GM19395 (cell line): ENCODE measurements at regions not wholly inside any gene's neighbourhood (a gene's known extent, or its start where the extent isn't known, plus 50 kb on each side); places are given as distances from the start of the nearest gene placed in this dataset.
"Not testable (repeated sequence)": the region's sequence is repeated elsewhere in the genome, so short reads cannot be mapped to it uniquely, and the experiment has no call there.

Source experiments
- ATAC-seq: cut with Tn5 transposase; IDR thresholded peaks from one replicate; pipeline ENCODE4 v1.9.1; 2021; ENCODE audit warnings: mild to moderate bottlenecking, moderate library complexity; ENCODE audit not compliant: unreplicated experiment

DNA sequence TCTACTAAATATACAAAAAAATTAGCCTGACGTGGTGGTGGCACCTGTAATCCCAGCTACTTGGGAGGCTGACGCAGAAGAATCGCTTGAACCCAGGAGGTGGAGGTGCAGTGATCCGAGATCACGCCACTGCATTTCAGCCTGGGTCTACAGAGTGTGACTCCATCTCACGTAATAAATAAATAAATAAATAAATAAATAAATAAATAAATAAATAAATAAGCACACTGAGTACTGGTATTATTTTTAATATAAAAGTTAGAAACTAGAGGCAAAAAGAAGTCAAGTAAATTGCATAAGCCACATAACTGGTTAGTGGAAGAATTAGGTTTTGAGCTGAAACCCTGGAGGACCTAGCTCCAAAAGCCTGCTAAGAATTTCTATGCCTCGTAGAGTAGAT is 1262.7 kb upstream of the PABPC4L start:
- no peak for ATAC-seq

DNA sequence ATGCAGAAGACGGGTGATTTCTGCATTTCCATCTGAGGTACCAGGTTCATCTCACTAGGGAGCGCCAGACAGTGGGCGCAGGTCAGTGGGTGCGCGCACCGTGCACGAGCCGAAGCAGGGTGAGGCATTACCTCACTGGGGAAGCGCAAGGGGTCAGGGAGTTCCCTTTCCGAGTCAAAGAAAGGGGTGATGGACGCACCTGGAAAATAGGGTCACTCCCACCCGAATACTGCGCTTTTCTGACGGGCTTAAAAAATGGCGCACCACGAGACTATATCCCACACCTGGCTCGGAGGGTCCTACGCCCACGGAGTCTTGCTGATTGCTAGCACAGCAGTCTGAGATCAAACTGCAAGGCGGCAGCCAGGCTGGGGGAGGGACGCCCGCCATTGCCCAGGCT is 1246.0 kb upstream of the PABPC4L start:
- ATAC-seq, result not testable (repeated sequence)

DNA sequence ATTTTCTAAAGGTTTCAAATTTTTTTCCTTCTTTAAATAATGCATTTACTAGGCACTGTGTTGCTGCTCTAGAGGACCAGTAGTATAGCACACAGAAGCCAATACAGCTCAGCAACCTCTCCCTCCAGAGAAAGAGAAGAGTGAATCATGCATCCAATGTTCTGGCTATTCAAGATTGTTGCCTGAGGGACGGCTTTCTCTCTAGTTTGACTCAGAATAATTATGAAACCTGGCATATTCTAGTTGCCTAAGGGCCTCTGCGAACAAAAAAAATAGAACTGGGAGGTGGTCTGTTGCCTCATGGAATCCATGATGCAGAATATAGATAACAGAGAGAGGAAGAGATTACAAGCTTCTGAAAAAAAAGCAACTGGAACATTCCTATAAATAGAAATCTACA is 1233.3 kb upstream of the PABPC4L start:
- no peak for ATAC-seq

DNA sequence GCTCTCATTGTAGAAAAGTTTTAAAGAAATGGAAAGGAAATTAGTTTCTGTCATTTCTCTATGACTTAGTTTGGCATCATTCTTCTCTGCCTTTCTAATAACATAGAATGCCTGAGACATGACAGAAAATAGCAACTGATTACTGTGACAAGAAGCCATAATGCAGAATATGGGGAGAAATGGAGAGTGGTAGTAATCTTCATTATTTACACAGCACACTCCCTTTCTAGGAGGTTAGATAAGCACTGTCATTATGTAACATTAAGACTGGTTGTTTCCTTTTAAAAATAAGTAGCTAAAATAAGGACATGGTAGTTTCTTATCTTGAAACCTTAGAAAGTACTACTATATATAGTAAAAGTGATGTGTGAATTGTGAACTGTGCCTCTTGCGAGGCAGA is 1227.9 kb upstream of the PABPC4L start:
- ATAC-seq, result no peak

DNA sequence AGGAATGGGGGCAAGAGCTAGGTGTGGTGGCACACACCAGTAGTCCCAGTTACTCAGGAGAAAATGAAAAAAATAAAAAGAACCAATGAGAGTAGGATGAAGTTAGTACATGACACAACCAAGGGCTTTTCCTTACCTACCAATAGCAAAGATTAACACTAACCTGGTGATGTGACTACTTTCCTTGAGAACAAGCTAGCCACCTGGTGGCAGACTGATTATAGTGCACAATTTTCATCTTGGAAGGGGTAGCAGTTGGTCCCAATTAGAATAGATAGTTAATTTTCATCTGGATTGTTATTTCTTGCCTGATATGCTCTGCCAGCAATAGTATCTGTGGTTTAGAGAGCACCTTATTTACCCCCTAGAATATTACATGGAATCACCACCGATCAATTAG is 1216.8 kb upstream of the PABPC4L start:
- ATAC-seq, result no peak

DNA sequence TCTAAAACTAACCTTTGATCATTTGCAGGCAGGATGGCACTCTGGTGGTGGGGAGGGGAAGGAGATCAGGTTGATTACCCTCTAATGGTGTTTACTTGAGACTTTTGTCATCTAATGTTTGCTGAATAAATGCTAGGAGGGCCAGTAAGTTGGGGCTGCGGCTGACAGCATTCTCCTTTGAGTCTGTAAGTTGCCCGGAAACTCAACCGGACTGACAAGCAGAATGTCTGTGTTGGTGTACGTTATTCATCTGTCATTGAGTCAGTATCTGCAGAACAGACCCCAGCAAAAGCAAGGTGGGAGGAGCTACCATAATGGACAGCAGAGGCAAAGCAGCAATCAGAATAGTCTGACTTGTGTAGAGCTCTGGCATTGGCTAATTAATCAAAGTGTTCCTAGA is 1210.6 kb upstream of the PABPC4L start:
- no peak for ATAC-seq

DNA sequence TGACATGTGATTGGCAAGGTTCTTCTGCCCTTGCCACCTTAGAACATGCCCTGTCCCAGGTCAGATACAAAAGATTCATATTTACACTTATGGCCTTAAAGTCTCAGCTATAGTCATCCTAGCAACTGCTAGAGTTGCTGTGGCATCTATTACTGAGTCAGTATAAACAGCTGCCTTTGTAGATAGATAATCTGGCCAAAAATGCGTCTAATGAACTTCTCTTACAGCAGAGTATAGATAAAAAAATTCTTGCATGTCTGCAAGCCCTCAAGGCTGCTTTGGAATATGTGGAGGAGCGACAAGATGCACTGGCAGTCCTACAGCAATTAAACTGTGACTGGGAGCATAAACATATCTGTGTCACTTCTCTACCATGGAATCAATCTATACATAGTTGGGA is 1209.7 kb upstream of the PABPC4L start:
- no peak for ATAC-seq

DNA sequence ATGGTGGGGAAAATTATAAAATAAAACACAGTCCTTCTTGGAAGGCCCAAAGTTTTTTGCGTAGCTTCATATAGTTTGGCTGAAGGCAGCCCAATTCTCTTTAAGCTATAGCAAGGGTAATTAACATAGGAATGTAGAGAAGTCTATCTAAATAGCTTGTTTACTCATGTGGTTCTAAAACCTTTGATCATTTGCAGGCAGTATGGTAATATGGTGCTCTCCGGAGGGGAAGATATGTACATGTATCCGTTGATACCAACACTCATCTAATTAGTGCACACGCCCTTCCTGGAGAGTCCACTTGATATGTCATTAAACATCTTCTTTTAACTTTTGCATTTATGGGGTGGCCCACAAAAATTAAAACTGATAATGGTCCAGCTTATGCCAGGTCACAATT is 1207.7 kb upstream of the PABPC4L start:
- ATAC-seq, result not testable (repeated sequence)

DNA sequence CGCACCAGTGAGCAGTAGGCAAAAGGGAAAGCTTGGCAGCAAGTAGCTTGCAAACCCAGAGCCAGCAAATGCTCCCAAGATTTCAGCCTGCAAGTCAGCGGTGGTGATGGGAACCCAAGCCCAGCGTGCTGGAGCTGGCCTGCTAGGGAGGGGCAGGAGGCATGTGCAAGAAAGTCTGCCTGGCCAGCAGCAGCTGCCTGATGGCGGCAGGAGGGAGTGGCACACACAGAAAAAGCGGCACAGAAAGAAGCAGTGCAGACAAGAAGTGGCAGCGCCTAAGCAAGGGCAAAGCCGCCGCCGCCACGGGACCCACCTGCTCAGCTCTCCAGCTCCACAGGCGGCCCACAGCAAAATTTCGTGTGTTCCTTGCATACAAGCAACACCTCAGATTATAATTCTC is 1206.5 kb upstream of the PABPC4L start:
- ATAC-seq, result no peak

DNA sequence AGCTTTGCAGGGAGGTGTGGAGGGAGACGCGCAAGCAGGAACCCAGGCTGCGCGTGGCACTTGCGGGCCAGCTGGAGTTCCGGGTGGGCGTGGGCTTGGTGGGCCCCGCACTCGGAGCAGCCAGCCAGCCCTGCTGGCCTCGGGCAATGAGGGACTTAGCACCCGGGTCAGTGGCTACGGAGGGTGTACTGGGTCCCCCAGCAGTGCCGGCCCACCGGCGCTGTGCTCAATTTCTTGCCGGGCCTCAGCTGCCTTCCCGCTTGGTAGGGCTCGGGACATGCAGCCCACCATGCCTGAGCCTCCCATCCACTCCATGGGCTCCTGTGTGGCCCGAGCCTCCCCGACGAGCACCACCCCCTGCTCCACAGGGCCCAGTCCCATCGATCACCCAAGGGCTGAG is 1205.0 kb upstream of the PABPC4L start:
- not testable (repeated sequence) for ATAC-seq

DNA sequence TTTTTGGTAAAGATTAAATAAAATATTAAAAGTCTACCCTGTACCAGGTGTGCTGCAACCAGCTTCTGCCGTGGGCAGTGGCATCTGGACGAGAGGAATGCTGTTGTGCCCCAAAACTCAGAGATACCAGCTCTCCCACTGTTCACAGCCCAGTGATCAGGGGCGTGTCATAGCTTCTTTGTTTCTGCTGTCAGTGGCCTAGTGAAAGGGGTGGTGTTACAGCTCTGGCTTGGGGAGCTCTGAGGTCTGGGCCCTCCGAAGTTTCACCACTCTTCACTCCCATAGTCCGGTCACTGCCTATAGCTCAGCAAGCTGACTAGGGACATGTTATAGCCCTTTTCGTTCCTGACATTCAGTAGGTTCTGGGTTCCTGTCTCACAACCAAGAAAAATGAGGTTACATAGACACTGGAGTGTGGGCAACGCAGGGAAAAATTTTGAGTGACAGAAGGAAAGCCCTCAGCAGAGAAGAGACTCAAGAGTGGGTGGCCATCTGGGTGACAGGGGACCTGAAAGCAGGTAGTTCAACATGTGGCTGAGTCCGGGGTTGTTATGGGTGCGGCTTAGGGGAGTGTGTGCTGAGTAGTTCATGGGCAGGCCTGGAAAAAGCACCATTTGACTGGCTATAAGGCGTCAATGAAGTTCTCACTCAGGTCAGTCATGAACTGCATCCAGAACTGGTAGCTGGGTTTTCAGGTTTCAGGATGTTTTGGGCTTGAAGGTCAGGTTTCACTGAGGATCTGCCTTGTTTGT is 1184.4 kb upstream of the PABPC4L start:
- ATAC-seq, result no peak

DNA sequence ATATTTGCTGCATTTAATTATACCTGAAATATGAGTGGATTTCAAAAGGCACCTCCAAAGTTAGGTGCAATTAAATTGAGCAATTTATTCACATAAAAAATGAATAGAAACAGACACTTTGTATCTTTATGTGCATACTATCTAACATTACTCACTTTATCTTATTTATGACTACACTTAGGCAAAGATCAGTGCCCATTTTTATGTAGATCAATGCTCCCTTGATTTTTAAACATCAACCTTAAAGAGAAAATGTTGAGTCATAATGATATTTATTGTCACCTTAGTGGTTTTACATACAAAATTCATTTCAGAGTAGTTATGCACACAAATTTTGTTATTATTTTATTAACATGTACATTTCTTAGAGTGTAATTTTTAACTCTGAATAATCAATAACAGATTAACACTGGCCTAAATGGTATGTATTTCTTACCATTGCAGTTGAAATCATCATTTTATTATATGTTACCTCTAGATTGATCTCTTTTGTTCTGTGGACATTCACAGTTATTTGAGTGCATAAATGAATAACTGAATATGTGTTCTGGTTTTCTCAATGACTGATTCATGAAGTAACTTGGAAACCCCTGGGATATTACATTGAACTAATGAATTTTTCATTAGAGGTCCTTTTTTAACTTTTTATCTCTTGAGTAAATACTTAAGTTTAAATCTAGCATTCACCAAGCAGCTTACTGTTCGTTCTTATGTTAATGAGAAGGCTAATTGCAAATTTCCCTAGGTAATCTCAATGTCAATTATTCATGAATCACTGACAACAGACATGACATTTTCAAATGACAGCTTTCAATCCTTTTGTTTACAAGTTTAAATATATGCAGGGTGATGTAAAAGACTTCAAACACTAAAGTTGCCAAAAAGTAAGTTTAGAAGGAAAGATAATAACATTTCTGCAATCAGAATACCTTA is 1182.0 kb upstream of the PABPC4L start:
- ATAC-seq, result no peak

DNA sequence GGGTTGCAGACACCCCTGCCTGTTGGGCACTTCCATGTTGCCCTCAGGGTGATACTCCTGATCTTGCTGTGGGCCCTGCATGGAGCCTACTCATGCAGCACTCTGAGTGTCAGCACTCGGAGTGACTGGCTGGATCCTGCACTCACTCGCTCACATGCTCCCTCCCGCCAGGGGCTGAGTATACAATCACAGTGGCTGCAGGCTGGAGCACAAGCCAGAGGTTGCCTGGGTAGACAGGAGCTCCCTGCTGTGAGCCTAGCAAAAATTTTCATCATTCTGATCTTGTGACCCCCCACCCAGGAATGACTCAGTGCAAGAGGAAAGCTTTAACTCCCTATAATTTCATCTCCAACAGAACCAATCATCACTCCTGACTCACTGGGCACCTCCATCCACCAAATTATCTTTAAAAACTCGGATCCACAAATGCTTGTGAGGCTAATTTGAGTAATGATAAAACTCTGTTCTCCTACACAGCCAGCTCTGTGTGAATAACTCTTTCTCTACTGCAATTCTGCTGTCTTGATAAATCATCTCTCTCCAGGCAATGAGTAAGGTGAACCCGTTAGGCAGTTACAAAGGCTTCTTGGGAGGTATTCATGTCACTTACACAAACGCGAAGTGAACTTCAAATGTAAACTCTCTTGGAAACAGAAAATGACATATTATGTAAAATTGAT is 1180.8 kb upstream of the PABPC4L start:
- ATAC-seq, result no peak

DNA sequence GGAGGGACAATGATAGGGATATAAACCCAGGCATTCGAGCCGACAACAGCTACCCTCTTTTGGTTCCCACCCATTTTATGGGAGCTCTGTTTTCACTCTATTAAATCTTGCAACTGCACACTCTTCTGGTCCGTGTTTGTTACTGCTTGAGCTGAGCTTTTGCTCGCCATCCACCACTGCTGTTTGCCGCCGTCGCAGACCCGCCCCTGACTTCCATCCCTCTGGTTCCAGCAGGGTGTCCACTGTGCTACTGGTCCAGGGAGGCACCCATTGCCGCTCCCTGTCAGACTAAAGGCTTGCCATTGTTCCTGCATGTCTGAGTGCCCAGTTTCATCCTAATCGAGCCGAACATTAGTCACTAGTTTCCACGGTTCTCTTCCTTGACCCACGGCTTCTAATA is 1170.5 kb upstream of the PABPC4L start:
- no peak for ATAC-seq

DNA sequence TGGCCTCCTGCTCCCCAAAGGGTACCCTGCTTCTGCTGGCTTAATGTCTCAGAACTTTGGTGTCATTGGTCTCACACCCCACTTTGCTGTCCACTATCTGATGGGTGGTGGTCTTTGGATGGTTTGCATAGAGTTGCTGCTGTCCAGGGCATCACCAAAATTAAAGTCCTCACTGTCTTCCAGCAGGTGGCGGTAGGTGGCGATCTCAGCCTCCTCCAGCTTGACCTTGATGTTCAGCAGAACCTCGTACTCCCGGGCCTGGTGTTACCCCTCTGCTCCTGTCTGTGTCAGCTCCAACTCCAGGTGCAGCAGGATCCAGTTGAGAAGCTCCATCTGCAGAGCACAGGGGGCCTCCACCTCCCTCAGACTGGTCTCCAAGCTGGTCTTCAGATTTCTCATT is 1169.5 kb upstream of the PABPC4L start:
- no peak for ATAC-seq

DNA sequence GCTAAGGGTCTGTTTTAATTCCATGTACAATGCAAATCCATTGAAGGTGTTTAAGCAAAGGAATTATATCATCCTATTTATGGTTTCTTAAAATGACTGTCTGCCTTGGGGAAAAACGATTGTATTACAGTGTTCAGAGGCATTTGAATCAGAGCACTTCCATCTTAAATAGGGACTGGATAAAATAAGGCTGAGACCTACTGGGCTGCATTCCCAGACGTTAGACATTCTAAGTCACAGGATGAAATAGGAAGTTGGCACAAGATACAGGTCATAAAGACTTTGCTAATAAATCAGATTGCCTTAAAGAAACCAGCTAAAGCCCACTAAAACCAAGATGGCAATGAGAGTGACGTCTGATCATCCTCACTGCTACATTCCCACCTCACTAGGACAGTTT is 1167.2 kb upstream of the PABPC4L start:
- ATAC-seq, result no peak

DNA sequence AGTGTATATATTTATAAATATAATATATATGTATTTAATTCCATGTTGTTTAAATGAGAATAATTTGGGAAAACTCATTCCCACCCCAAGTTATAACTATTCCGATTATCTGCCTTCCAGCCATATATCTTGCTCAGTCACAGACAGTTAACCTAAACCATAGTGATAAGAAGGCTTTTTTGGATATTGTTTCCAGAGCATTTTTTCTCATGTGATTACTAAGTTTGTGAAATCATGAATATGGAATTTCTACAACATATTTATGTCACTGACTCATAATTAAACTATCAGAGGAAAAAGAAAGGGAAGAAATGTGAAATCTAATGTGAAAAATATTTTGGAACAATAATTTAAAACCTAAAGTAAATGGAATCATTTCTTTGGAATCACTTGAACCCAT is 1163.5 kb upstream of the PABPC4L start:
- ATAC-seq, result no peak

DNA sequence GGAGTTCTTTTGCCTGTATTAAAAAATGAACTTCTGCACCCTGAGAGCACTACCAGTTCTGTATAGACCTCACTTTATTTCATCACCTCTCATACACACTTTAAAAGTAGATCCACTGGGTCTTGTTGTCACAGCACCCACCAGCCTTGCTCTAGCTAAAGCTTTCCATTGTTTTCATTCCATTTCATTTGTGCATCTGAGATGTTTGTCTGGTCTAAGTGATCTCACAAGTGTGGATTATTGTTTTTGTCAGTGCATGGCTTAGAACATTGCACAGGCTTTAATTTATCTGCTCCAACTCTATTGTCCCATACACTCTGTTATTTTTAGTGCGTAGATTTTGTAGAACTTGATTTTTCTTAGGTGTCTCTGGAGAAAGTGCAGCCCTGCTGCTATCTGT is 1157.5 kb upstream of the PABPC4L start:
- ATAC-seq, result no peak

DNA sequence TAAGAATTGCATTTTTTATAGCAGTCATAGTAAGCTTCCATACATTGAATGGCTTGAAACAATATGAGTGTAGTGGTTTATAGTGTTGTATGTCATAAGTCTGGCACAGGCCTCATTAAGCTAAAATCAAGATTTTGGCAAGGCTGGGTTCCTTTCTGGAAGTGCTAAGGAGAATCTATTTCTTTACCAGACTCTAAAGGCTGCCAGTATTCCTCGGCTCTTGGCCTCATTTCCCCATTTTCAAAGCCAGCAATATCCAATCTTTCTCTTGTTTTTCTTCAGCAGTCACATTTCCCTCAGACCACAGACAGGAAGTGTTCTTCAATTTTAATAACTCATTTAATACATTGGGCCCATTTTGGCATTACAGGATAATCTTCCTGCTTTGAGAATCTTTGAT is 1155.5 kb upstream of the PABPC4L start:
- ATAC-seq, result no peak

DNA sequence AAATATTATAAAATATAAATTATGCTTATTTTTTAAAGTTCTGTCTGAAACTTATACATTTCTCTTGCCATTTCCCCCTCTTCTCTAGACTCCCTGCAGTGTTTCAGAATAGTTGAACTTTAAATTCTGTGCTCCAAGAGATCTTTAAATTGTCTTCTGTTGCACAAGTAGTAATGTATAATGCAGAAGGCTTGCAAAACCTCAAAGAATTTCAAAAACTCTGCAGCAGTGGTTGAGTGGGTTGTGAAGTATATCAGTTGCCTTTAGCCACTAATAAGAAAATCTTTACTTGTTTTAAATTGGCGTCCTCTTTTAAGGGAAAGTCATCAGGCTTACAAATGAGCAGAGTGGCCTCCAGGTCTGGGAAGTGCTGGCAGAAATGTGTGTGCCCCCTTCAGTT is 1153.3 kb upstream of the PABPC4L start:
- ATAC-seq, result no peak

DNA sequence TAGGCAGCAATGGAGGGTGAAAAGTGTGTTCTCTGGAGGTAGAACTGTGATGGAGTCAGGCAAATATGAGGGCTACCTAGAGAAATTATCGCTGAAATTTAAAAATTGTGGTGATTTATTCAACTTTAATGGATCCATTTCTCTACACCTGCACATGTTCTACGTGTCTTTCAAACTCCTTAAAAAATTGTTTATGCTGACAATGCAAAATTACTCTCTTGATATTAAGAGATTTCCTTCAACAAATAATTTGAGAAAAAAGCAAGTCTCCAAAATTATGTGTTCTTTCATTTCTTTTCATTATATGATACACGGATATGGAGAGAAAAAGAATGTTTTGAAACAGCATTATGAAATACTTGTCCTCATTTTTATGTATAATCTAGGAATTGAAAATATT is 1151.4 kb upstream of the PABPC4L start:
- ATAC-seq, result no peak

DNA sequence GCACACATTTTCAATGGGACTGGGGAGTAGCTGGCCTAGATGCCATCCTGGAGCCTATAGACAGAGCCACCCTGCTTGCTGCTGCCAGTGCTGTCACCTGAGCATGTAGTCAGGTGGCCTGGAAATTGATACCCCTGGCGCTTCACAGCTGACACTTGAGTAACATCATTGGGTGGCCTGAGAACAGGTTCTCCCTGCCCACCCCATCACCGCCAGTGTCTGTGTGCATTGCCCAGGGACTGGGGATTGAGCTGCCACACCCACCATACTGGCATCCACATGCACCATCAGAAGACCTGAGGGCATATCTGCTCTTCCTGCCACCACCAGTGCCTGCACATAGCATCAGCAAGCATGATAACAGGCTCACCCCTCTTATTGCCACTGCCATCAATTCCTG is 1142.9 kb upstream of the PABPC4L start:
- ATAC-seq, result no peak
